ENCODE measurements at regions not wholly inside any gene's neighbourhood (a gene's known extent, or its start where the extent isn't known, plus 50 kb on each side); places are given as distances from the start of the nearest gene placed in this dataset.
A peak's percentile ranks its signal among the peaks of the same experiment; 100 is the strongest.

DNA sequence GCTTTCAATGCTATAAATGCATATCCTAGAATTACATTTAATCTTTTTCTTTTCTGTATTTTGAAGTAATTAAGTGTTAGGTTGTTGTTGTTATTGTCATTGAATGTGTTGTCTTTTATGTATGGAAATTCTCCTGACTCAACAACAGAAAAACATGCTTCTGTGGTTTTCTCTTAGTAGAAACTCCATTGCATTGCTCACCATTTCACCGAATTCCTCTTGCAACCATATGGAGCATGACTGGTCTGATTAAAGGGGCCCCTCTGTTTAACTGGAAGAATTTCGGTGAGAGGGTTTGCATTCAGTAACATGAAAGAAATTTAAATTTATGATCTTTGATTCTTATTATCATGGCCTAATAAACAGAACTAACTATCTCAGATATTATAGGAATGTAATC is 454.3 kb upstream of the JARID2 start:
- DNase-seq (ENCODE audit: low spot score): no peak

DNA sequence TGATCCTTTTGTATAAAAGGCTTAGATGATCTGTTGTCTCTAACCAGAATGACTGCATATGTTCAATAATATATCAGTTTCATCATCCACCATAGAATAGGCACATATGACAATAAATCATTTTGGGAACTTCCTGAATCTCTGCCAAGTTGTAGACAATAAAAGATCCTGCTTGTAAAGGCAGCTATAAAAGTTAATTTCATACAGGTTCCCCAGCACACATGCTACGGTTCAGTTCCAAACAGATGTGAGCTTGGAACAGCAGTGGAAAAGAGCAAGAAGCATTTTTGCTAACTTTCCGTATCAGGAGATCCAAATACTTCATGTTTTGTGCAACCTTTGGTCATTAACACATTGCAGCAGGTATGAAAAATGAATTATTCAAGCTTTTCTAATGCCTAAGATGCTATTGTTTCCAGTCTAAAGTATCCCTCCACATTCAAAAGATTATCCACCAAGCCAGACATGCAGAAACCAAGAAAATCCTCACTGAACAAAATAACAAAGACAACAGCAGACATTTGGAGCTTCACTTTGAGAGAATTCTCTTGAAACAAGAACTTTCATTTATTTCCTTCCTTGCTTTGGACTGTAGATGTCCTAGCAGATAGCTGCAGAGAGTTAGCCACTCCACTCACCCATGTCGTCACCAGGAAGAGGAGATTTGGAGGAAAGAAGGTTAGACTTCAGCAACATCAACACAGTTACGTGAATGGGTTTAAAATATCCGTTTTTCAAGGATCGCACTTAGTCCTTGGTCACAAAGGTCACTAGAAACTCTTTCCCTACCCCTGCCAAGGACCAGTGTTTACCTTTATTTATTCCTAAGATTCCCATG is 453.5 kb upstream of the JARID2 start:
- DNase-seq (ENCODE audit: low spot score): no peak

DNA sequence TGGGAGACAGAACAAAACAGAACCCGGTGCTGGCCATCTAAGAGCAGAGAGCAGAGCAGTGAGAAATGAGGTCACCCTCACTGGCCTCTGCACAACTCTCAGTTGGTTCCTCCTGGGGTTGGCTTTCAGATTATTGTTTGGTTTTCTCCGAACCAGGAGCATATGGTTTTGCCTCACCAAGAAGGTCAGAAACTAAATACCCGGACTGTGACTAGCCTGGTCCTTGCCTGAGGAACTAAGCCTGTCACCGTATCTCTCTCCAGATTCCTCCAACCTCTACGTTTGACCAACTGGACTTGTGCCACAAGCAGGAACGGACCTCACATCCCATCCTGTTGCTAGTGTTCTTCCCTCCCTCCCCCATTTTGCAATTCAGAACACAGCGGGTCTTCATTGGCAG is 450.4 kb upstream of the JARID2 start:
- DNase-seq (ENCODE audit: low spot score): no peak

DNA sequence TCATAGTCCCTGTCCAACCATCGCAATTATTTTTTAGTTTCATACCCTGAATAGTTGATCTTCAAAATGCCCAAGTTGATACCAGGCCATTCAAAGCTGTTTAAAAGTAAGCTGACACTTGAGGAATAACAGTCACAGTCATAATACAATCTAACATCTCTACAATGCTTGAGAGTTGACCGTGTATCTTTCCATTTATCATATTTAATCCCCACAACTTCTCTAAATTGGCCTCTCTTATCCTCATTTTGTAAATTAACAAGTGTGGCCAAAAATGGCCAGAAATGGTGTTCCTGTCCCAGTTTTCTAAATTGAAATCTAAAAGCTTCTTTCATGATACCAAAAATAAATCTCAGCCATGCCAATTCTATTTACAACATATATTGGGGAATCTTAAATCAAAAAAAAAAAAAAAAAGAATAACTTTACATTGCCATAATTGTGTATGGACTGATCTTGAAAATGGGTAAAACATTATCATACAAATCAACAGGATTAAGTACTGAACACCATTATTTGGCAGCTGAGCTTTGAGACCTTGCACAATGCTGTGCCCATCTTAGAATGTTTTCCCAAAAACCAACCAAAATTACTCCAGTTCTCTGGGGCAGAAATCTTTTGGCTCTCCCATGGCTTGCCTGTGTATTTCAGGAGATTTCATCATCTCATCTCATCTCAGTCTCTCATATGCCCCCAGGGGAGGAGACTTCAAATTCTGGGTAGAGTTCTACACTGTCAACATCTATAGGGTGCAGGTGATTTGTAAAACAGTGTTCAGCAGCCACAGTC is 448.7 kb upstream of the JARID2 start:
- DNase-seq (ENCODE audit: low spot score): no peak

DNA sequence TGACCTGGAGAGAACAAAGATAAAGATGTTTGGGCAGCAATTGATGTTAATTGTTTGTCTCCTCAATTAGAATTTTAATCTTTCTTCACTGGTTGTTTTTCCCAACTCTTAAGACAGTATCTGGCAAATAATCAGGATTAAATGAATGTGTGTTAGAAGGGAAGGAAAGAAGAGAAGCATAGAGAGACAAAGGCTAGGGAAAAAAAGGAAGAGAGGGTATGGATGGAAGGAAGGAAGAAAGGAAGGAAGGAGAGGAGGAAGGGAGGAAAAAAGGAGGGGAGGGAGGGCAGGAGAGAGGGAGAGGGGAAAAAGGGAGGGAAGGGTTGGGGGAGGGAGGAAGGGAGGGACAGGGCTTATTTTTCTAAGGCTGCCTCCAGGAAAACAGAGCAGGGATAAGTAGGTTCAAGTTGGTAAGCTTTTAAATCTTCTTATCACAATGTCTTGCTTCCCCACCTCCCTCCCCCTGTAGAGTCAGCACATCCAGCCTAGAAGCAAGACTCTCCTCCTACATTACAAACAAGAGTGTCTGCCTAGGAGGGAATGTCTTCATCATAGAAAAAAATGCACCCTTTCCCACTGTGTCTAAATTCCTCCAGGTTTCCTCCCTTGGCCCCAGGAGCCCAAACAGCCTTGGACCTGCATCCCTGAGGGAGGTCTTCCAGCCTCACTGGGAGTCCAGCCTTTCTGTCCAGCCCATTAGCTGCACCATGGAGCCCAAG is 447.8 kb upstream of the JARID2 start:
- DNase-seq (ENCODE audit: low spot score): no peak

DNA sequence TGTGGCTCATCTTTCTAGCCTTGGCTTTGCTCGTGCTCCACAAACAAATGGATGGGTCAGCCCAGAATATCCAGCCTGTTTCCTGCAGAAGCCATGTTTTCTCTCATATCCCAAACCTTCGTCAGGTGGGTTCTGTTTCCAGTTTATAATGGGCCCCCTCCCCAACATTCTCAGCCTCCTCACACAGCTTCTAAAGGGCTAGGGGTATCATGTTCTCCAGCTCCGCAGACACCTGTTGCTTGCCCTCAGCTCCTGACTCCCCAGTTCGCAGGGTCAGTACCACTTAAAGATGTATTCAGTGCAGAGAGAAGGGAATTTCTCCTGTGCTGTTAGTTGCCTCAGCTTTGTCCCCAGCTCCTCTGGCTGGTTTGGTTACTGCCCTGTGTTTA is 447.3 kb upstream of the JARID2 start:
- no peak for DNase-seq (ENCODE audit: low spot score)

DNA sequence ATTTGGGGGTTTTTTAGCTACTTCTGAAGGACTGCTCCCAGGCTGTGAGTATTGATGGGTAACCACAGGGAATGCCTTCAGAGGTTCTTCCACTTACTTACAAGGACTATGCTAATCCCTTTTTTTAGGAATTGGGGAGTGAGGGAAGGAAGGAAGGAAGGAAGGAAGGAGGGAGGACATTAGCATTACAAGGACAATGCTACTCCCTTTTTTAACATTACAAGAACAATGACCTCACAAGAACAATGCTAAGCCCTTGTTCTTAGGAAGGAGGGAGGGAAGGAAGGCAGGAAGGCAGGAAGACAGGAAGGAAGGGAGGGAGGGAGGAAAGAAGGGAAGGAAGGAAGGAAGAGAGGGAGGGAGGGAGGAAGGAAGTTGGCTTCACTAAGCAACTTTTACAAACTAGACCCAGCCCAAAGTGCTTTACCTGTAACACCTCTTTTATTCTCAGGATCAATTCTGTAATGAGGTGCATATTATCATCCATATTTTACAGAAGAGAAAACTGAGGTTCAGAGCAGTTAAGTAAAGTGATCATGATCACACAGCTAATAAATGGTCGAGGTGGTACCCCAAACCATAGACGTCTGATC is 446.8 kb upstream of the JARID2 start:
- DNase-seq (ENCODE audit: low spot score): no peak

DNA sequence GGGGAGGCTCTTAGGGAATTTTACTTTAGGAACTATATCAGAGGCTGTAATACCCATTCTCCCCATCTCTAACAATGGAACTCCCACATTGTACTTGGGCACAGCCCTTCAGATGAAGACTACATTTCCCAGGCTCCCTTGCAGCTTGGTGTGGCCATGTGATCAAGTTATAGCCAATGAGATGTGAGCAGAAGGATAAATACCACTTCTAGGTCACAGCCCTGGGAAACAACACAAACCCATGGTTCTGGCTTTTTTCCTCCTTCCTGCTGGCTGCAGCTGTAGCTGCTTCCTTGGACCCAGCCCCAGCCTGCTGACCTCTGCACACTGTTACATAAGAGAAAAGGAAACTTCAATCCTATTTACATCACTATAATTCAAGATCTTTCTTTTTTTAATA is 445.9 kb upstream of the JARID2 start:
- DNase-seq (ENCODE audit: low spot score): peak; percentile 77

DNA sequence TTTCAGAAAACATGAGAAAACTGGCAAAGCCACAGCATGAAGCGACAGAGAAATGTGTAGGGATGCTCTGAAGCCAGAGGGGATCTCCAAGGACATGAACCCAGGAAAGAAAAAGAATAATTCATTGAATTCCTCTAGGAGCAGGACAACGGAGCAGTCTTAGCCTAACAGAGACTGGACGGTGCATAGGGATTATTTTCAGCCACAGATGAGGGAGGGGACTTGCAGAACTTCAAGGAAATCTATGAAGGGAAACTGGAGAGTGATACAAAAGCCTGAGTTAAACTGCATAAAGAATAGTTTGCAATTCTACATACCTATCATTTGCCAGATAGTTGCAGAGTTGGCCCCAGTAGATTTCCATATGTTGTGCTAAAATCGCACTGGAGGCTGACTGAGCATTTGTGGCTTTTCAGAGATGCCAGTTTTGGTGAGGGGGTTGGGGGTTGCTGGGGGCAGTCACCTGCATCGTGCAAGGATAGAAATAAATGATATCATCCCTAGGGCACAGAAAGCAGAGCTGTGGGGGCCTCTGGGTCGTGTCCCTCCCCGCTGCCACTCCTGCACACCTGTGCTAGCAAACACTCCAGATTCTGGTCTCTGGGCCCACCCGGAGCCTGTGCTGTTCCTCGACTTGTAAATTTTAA is 443.2 kb upstream of the JARID2 start:
- no peak for DNase-seq (ENCODE audit: low spot score)

DNA sequence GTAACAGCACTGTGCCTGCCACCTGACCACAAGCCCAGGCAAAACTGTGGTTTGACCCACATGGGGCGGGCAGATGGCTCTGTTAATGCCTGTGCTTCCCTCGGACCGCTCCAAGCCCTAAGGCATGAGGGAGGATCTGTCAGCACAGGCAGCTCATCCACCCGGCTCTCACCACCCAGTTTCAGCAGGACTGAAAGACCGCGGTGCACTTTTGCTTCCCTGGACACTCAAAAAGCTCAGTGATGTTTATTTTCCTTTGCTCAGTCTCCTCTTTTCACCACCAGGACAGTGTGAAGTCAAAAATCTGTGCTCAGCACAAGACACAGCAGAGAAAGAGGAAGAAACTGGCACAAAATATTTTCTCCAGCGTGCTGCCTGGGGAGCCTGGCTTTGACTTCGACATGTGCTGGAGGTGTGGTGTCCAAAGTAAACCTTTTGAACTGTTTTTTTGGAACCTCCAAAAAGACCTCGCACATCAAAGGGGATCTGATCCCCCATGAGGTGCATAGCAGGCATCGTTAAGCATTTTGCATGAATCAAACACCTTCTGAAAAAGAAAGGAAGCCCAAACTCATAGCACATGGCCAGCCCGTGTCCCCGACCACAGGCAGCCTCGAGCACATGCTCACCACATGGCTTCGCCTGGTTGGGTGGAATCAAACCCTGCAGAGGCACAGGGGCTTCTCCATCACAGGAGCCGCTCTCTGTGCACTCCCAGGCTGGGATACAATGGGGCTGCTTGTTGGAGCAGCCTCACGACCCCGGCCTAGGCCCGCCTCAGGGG is 441.7 kb upstream of the JARID2 start:
- peak; percentile 42 for DNase-seq (ENCODE audit: low spot score)

DNA sequence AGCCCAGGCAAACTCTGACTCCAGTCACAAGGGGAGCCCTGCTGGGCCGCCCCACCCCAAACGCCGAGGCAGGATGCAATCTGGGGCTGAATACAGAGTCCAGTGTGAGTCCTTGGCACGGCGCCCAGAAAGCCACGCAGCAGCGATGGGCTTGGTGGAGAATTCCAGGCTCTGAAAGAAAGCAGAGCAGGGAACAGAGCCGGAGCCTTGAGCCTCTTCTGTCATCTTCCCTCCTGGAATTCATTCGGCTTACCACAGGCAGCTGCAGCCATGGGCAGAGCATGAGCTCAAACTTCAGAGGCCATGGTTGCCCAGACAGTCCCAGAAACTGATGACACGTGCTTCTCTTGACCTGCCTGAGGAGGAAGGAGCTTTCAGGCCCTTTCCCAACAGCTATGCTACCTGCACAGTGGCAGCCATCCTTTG is 441.1 kb upstream of the JARID2 start:
- peak; percentile 84 for DNase-seq (ENCODE audit: low spot score)

DNA sequence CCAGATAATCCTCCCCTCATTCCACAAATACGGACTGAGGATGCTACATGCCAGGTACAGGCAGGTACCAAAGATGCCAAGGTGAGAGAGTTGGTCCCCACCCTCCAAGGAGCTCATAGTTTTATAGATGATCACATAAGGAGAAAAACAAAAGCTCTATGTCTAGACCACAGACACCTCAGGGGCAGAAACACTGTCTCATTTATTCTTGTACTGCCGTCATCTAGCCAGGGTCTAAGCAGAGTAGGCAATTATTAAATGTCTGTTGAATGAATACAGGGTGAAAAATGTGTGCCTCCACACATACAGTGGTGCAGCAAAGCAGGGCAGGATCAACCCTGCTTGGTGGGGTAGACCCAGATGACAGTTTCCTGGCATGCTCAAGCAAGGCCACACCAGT is 439.8 kb upstream of the JARID2 start:
- no peak for DNase-seq (ENCODE audit: low spot score)

DNA sequence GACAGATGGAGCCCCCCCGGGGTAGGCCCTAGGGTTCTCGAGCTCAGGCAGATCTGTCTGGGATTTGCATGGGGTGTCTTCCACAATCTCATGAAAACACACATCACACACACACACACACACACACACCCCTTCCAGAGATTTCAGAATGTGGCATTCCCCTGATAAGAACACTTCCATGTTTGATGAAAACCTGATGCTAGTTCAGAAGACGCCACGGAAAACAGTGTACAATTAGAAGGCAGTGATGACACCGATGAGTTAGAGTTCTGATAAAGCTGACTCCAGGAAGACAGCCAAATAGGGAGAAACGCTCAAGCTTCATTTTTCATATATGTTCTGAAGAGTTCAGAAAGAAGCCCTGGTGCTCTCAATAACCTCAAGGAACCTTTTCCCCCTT is 438.7 kb upstream of the JARID2 start:
- DNase-seq (ENCODE audit: low spot score): no peak

DNA sequence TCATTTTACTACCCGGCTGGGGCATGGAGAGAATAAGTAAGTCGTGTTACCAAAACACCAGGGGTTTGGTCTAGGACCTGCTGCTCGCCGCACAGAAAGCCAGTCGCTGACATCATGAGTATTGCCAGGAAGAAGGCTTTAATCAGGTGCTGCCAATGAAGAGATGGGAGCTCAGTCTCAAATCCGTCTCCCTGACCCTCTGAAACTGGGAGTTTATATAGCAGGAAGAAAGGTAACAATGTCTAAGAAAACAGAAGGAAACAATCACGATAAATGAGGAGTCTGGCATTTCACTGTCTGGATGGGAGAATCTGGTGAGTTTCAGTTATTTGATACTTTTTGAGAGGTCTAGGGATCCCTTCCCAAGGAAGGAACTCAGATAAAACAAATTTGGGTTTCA is 437.9 kb upstream of the JARID2 start:
- DNase-seq (ENCODE audit: low spot score): no peak

DNA sequence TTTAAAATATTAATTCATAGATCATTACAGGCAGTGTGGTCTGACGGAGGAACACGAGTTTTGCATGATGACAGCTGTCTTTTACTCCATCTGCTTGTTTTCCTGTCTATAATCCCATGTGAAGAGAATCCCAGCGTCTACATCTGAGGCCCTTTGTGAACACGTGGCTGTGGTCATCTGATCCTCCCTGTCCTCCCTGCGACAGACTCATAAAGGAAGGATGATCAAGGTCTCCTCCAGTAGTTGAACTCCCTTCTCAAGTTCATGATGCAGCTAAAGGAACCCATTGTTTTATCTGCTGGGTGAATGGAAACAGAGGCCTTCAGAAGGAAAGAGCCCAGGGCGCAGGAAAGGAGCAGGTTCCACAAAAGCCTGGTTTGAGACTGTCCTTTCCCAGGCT is 435.8 kb upstream of the JARID2 start:
- DNase-seq (ENCODE audit: low spot score): no peak

DNA sequence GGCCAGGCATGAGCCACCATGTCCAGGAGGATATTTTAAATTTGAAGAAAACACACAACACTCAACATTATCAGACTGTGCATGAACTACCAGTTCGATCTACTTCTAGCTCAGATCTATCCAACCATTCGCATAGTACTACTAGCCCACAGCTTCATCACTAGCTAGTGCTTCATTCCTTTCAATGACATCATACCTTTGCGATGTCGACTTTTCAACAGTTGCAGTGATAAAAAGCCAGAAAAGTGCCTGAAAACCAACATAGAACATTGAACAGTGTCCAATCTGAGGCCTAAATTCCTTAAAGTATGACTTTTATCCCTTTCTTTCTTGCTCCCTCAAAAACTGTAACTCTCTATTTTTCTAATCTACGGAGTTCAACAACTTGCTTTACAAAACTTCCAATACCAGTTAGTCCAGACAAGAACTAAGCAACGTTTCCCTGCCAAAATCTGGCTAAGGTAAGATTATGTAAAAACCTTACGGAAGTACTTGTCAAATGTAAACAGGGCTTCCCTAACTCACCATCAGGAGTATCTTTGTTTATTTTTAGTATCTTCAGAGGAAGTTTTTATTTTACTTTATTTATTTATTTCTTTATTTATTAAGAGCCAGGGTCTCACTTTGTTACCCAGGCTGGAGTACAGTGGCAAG is 434.0 kb upstream of the JARID2 start:
- DNase-seq (ENCODE audit: low spot score): no peak

DNA sequence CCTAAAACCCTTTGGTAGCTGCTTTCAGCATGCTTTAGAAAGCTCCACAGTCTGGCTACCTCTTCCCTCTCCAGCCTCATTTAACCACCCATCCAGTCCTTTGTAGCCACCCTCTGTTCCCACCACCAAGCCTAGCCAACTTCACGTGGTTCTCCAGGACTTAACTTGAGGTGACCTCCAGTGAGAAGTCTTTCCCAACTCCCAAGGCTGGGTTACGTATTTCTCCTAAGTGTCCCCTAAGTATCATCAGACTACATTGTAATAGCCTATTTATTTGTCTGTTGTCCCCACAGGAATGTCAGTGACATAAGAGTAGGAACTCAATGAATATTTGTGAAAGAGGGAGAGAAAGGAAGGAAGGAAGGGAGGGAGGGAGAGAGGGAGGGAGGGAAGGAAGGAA is 431.9 kb upstream of the JARID2 start:
- no peak for DNase-seq (ENCODE audit: low spot score)

DNA sequence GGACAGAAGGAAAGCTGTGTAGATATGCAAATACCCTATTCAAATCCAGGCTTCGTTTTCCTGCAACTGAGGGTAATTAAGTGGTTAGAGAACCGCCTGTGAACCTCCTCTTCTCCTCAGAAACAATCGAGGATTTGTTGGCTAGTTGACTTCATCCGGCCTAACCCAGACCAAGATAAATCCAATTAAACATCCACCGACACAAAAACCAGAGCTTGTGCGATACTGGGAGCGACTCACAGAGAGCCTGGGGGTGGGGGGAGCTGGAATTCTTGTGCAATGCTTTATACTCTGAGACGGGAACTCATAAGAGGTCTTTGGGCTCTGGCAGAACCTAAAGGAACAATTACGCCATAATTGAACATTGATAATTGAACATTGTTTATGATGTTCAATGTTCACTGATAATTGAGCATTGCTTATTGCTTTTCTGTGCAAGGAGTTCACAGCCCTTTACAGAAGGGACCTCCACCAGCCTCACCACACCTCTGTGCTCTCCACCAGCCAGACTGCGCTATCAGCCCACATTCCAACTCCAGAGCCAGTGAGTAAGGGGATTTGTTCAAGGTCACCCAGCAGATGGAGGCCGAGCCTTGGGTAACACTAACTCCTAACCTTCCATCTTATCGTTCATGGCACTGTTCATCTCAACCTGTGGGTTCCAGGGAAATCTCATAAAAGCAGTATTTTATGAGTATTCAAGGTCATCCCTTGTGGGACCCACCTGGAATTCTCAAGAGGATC is 429.6 kb upstream of the JARID2 start:
- DNase-seq (ENCODE audit: low spot score): peak; percentile 33

DNA sequence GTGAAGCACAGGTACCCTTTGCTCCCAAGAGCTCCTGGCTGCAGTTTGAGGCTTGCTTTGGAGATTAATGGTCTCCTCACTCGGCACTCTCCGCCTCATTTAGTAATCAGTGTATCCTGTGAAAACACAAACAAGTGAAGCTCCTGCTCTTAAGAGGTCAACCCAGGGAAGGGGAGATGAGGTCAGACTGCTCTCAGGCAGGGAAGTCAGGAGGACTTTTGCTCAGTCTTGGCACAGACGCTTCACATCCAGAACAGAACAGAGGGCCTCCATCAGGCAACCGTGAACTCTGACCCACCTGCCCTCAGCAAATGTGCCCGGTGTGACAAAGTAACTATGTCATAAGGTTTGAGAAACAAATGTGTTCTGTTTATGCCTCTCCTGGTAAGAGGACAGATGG is 428.8 kb upstream of the JARID2 start:
- DNase-seq (ENCODE audit: low spot score): no peak

DNA sequence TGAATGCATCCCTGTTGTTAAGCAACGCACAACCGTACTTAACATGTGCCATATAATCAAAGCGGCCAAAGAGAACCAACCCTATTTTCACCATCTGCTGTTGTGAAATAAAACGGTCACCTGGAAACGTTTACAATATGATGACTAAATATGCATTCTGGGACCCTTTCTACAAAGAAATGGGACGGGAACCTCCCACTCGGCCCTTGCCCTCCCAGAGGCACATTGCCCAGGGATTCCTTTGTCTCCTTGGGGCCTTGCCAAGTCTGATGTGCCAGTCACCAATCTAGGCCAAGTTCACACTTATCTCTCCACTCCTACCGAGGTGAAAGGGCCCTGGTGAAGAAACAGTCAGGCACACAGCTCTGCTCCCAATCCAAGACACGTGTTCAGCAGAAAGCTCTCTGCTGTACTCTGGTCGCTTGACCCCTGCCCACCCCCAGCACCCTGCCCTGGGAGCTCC is 427.4 kb upstream of the JARID2 start:
- DNase-seq (ENCODE audit: low spot score): no peak
